Esophagus squamous epithelium (tissue), 4 donors: ENCODE measurements at regions not wholly inside any gene's neighbourhood (a gene's known extent, or its start where the extent isn't known, plus 50 kb on each side); places are given as distances from the start of the nearest gene placed in this dataset.

Experiments used
- POLR2A ChIP-seq, 4 donors: fragments of 450-650 bp; IDR thresholded peaks; one replicate each; pipeline ENCODE4 v1.6.1; 2017; ENCODE audit warnings: antibody characterized with exemption in 4 of 4, mild to moderate bottlenecking in 4 of 4, moderate library complexity in 3 of 4
- TF ChIP-seq, protein P1 (sequence below), 6 experiments: fragments of 450-650 bp in 4 of 6; fragments of 200-600 bp in 2 of 6; sonication (generic) in 2 of 6; IDR thresholded peaks; one replicate each; pipeline ENCODE4 v1.5.1; 2016 to 2019; ENCODE audit warnings: antibody characterized with exemption in 6 of 6, mild to moderate bottlenecking in 4 of 6, moderate library complexity in 4 of 6

DNA sequence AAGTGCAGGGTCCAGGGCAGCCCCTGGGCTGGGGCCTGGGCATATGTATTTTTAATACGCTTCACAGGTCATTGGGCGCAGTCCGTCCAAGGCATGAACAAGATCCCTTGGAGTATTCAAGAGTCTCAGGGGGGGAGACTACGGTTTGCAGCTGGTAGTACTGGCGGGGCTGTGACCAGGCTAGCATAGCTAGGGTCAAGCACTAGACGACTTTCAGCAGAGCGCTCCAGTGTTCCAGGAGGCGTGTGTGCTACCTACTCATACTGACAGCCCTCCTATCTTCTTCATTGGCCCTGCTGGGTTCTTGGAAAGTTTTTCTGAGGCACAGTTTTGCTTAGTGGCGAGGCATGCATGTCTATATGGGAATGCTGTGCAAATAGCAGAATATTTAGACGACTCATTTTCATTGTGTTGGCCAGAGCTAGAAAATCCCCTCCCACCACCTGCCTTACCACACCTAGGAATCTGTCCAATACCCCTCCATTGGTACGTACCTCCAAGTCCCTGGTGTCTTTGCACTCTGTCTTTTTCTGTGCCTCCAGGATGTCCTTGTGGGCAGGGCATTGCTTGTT, 68.2 kb downstream of the GLI2 start:
- TF ChIP-seq, protein P1, sequence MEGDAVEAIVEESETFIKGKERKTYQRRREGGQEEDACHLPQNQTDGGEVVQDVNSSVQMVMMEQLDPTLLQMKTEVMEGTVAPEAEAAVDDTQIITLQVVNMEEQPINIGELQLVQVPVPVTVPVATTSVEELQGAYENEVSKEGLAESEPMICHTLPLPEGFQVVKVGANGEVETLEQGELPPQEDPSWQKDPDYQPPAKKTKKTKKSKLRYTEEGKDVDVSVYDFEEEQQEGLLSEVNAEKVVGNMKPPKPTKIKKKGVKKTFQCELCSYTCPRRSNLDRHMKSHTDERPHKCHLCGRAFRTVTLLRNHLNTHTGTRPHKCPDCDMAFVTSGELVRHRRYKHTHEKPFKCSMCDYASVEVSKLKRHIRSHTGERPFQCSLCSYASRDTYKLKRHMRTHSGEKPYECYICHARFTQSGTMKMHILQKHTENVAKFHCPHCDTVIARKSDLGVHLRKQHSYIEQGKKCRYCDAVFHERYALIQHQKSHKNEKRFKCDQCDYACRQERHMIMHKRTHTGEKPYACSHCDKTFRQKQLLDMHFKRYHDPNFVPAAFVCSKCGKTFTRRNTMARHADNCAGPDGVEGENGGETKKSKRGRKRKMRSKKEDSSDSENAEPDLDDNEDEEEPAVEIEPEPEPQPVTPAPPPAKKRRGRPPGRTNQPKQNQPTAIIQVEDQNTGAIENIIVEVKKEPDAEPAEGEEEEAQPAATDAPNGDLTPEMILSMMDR (IDR thresholded peaks at IDR 0.05): no peak
- no peak for TF ChIP-seq POLR2A (IDR thresholded peaks at IDR 0.05)
